Loucy (cell line): ENCODE measurements at regions not wholly inside any gene's neighbourhood (a gene's known extent, or its start where the extent isn't known, plus 50 kb on each side); places are given as distances from the start of the nearest gene placed in this dataset.

Experiments used
- CTCF ChIP-seq: fragments of 200-600 bp; sonication (generic); conservative IDR thresholded peaks from 2 replicates; pipeline ENCODE4 v1.5.1; 2014; ENCODE audit warnings: mild to moderate bottlenecking, antibody characterized with exemption, low read length
- EZH2phosphoT487 ChIP-seq: fragments of 200-600 bp; IDR thresholded peaks from 2 replicates; pipeline ENCODE4 v1.6.1; 2018; ENCODE audit warnings: antibody characterized with exemption, mild to moderate bottlenecking, moderate library complexity, borderline replicate concordance

GRCh38 chr7:25731068-25731845 is 420.7 kb upstream of the NFE2L3 start:
- TF ChIP-seq CTCF: no peak
- no peak for TF ChIP-seq EZH2phosphoT487
